Endothelial cell of umbilical vein (primary cell): ENCODE measurements at regions not wholly inside any gene's neighbourhood (a gene's known extent, or its start where the extent isn't known, plus 50 kb on each side); places are given as distances from the start of the nearest gene placed in this dataset.

Experiments used
- BruUV-seq: library from RNA; stranded (reverse); fragments of 400-500 nt; replicated peaks from 2 replicates; lab custom pipeline; 2021; lab: Mats Ljungman, UMichigan
- CTCF ChIA-PET: fragments of 300-600, 350-600 bp; sonication (Branson Sonifier 250); formaldehyde crosslinking; loops from one replicate; lab custom pipeline; 2021; ENCODE audit warnings: antibody characterized with exemption, inconsistent platforms; lab: Charles Lee
- POLR2A ChIA-PET: fragments of 300-600, 350-600 bp; sonication (Branson Sonifier 250); formaldehyde crosslinking; loops from one replicate; lab custom pipeline; 2021; ENCODE audit warnings: antibody characterized with exemption, inconsistent platforms; lab: Charles Lee
- DNase-seq: peaks from one replicate; pipeline ENCODE4 v3.0.0-alpha.2; 2011; ENCODE audit warnings: low read depth, low spot score
- FAIRE-seq: peaks from 2 replicates; lab custom pipeline; 2011; peaks lifted over from hg19 to GRCh38; lab: Jason Lieb, UNC
- H2AFZ ChIP-seq: 2 replicates; pipeline ENCODE4 v1.6.0; 2012; ENCODE audit warnings: low read depth, low read length, control low read depth, inconsistent platforms
- H3K27ac ChIP-seq: 2 replicates; pipeline ENCODE4 v1.5.1; 2011; ENCODE audit warnings: low read depth, mild to moderate bottlenecking, control low read depth, low read length, moderate library complexity; ENCODE audit not compliant: insufficient read depth
- H3K27me3 ChIP-seq, 2 experiments: 2 replicates each; pipeline versions ENCODE4 v1.6.0 to v1.6.1; 2011; ENCODE audit warnings: low read length in 2 of 2, mixed read lengths in 1 of 2; ENCODE audit not compliant: control insufficient read depth in 2 of 2, insufficient read depth in 2 of 2
- H3K36me3 ChIP-seq, 2 experiments: 2 replicates in 1 of 2; 3 replicates in 1 of 2; pipeline ENCODE4 v1.5.1; 2011; ENCODE audit warnings: low read length in 2 of 2, mild to moderate bottlenecking in 1 of 2, moderate library complexity in 1 of 2; ENCODE audit not compliant: control insufficient read depth in 2 of 2, insufficient read depth in 2 of 2; ENCODE audit errors: extremely low read depth in 1 of 2
- H3K4me1 ChIP-seq: 3 replicates; pipeline ENCODE4 v1.5.1; 2011; ENCODE audit warnings: mild to moderate bottlenecking, low read length; ENCODE audit not compliant: control insufficient read depth, insufficient read depth; ENCODE audit errors: extremely low read depth
- H3K4me2 ChIP-seq: 2 replicates; pipeline ENCODE4 v1.6.1; 2011; ENCODE audit warnings: low read length, control low read depth, mixed read lengths; ENCODE audit not compliant: insufficient read depth
- H3K4me3 ChIP-seq, 3 experiments: fragments of 200-600 bp in 1 of 3; sonication (generic), shearing (Covaris generic) in 1 of 3; replicated peaks in 1 of 3; 2 replicates each; pipeline ENCODE4 v1.5.1; 2011 to 2016; ENCODE audit warnings: control low read depth in 3 of 3, low read length in 3 of 3, mild to moderate bottlenecking in 2 of 3, inconsistent platforms in 1 of 3, low read depth in 1 of 3, moderate library complexity in 1 of 3; ENCODE audit not compliant: insufficient read depth in 1 of 3
- H3K79me2 ChIP-seq: 2 replicates; pipeline ENCODE4 v1.6.0; 2012; ENCODE audit warnings: low read length, inconsistent platforms; ENCODE audit not compliant: control insufficient read depth, insufficient read depth
- H3K9ac ChIP-seq: replicated peaks from 2 replicates; pipeline ENCODE3; 2011; ENCODE audit warnings: low read length, control low read depth; ENCODE audit not compliant: insufficient read depth; ENCODE audit errors: extremely low read depth
- H3K9me1 ChIP-seq: replicated peaks from 3 replicates; pipeline ENCODE4 v1.6.0; 2011; ENCODE audit warnings: mild to moderate bottlenecking, low read length; ENCODE audit not compliant: control insufficient read depth, insufficient read depth; ENCODE audit errors: extremely low read depth
- H3K9me3 ChIP-seq: replicated peaks from 2 replicates; pipeline ENCODE4 v1.5.1; 2012; ENCODE audit warnings: low read length, inconsistent platforms; ENCODE audit not compliant: control insufficient read depth, insufficient read depth
- H4K20me1 ChIP-seq: replicated peaks from 2 replicates; pipeline ENCODE3; 2011; ENCODE audit warnings: mild to moderate bottlenecking, low read length; ENCODE audit not compliant: control insufficient read depth, insufficient read depth; ENCODE audit errors: extremely low read depth
- CTCF ChIP-seq, 2 donors: IDR thresholded peaks; 1 replicate in 1 of 2; 2 replicates in 1 of 2; pipeline ENCODE4 v1.5.1; 2011; ENCODE audit warnings: low read length in 2 of 2, mild to moderate bottlenecking in 2 of 2, moderate library complexity in 2 of 2, control low read depth in 1 of 2, inconsistent platforms in 1 of 2, low read depth in 1 of 2; ENCODE audit not compliant: insufficient read depth in 1 of 2; ENCODE audit errors: extremely low read depth in 1 of 2
- EZH2 ChIP-seq: IDR thresholded peaks from 2 replicates; pipeline ENCODE4 v1.6.1; 2012; ENCODE audit warnings: borderline replicate concordance, low read depth, mild to moderate bottlenecking, moderate library complexity, low read length, inconsistent platforms; ENCODE audit not compliant: severe bottlenecking
- FOS ChIP-seq: IDR thresholded peaks from 2 replicates; pipeline ENCODE4 v1.6.1; 2011; ENCODE audit warnings: mild to moderate bottlenecking, low read length, moderate library complexity, borderline replicate concordance; ENCODE audit not compliant: insufficient read depth
- GATA2 ChIP-seq: IDR thresholded peaks from 2 replicates; pipeline ENCODE4 v1.7.0; 2011; ENCODE audit warnings: low read depth, mild to moderate bottlenecking, moderate library complexity, mixed read lengths, low read length; ENCODE audit not compliant: insufficient read length, insufficient read depth
- JUN ChIP-seq: IDR thresholded peaks from 2 replicates; pipeline ENCODE4 v1.6.1; 2011; ENCODE audit warnings: borderline replicate concordance, low read depth; ENCODE audit not compliant: insufficient read length, insufficient read depth
- MAX ChIP-seq: IDR thresholded peaks from 2 replicates; pipeline ENCODE4 v1.6.1; 2011; ENCODE audit not compliant: insufficient read depth, insufficient read length
- MYC ChIP-seq: IDR thresholded peaks from one replicate; pipeline ENCODE4 v1.6.1; 2011; ENCODE audit warnings: mild to moderate bottlenecking, low read depth, low read length
- POLR2A ChIP-seq: IDR thresholded peaks from 2 replicates; pipeline ENCODE4 v1.6.1; 2012; ENCODE audit warnings: low read depth, mild to moderate bottlenecking, control low read depth, low read length
- POLR2AphosphoS5 ChIP-seq: IDR thresholded peaks from 2 replicates; pipeline ENCODE4 v1.6.1; 2012; ENCODE audit warnings: low read depth, mild to moderate bottlenecking, control low read depth, low read length, moderate library complexity; ENCODE audit not compliant: insufficient read depth
- dilution Hi-C: fragments of 300-500 bp; cut with MboI; formaldehyde crosslinking; loops from one replicate; pipeline ENCODE4 v1.15.0; 2019; ENCODE audit warnings: low sequenced_read_pairs; ENCODE audit not compliant: extremely low pct_ligation_motif_present
- intact Hi-C: fragments of 100-400 bp; cut with micrococcal nuclease; formaldehyde crosslinking; loops from one replicate; pipeline ENCODE4 v1.10.0; 2022

GRCh38 chr3:55196495-55196894 lies 268.6 kb upstream of the LRTM1 start:
- Histone ChIP-seq H3K9me3 (peaks cover 2% of the 10 kb centered on the region), H3K27me3 (no peaks in the 10 kb centered on the region), H2AFZ (no peak overlapping the region), H3K4me2 (no peak overlapping the region), H3K4me3 (no peak overlapping the region), H3K9me1 (no peaks in the 10 kb centered on the region), H3K4me1 (no peaks in the 10 kb centered on the region), H3K36me3 (no peaks in the 10 kb centered on the region), H3K79me2 (no peaks in the 10 kb centered on the region), H4K20me1 (no peaks in the 10 kb centered on the region), H3K9ac (no peak overlapping the region), H3K27ac (no peak overlapping the region)
- TF ChIP-seq GATA2 = no peak
- TF ChIP-seq POLR2A = no peak
- no peak for TF ChIP-seq MYC
- no peak for TF ChIP-seq FOS
- no peak for TF ChIP-seq POLR2AphosphoS5
- POLR2A ChIA-PET = no interaction called here
- FAIRE-seq (no peak), DNase-seq (no peak)
- dilution Hi-C loops = no loop called here
- intact Hi-C loops = no loop called here
- BruUV-seq = no TSS peak
- CTCF ChIA-PET = no interaction called here

- dilution Hi-C loops = no loop called here
- FAIRE-seq (no peak), DNase-seq (no peak)
- Histone ChIP-seq H3K36me3 (no peaks in the 10 kb centered on the region), H4K20me1 (no peaks in the 10 kb centered on the region), H2AFZ (no peak overlapping the region), H3K4me3 (no peak overlapping the region), H3K27ac (no peak overlapping the region), H3K9me1 (no peaks in the 10 kb centered on the region), H3K9me3 (peaks cover 2% of the 10 kb centered on the region), H3K79me2 (no peaks in the 10 kb centered on the region), H3K4me1 (no peaks in the 10 kb centered on the region), H3K9ac (no peak overlapping the region), H3K4me2 (no peak overlapping the region), H3K27me3 (no peaks in the 10 kb centered on the region)
- BruUV-seq = no TSS peak
- ChIA-PET CTCF (no interaction called here), POLR2A (no interaction called here)
- intact Hi-C loops = no loop called here
- TF ChIP-seq POLR2A = no peak
- no peak for TF ChIP-seq GATA2
- TF ChIP-seq MYC = no peak
- no peak for TF ChIP-seq MAX
- no peak for TF ChIP-seq JUN
- TF ChIP-seq CTCF (IDR thresholded peaks at IDR 0.05; ENCODE audit: extremely low read depth in 1 of 2, insufficient read depth in 1 of 2, low read depth in 1 of 2, low read length in 2 of 2) = no peak
- no peak for TF ChIP-seq POLR2AphosphoS5
- no peak for TF ChIP-seq EZH2
- no peak for TF ChIP-seq FOS
Measured at GRCh38 chr3:55194376-55194775, 266.5 kb upstream of the LRTM1 start.
